ENCODE measurements at regions not wholly inside any gene's neighbourhood (a gene's known extent, or its start where the extent isn't known, plus 50 kb on each side); places are given as distances from the start of the nearest gene placed in this dataset.
"Not testable (repeated sequence)": the region's sequence is repeated elsewhere in the genome, so short reads cannot be mapped to it uniquely, and the experiment has no call there.

DNA sequence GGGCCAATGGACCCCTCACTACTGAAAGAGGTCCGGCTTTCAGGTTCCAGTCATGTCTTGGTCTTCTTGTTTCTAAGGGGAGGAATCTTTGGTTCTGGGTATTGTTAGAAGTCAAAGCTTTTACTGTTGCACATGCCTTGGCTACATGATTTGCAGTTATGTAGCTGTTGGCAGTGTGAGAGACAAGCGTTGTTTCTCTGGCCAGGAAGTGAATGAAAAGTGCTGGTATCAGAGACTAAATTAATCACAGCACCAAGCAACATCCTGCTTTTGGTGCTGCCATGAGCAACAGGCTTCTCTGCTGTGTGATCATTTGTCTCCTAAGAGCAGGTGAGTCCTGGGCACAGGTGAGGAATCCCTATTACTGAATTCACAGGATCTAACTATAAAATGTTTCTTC lies 100.1 kb upstream of the PRSS3 start:
- DNase-seq (ENCODE audit: low read depth), result no peak

DNA sequence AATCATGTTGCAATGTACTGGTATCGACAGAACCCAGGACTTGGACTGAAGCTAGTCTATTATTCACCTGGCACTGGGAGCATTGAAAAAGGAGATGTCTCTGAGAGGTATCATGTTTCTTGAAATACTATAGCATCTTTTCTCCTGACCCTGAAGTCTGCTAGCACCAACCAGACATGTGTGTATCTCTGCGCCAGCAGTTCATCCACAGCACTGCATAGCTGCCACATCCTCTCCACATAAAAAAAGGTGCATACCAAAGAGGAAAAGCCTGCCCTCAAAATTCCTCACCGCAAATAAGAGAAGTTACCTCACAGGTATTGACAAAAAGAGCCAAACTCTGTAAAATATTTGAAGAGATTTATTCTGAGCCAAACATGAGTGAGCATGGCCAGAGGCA lies 99.5 kb upstream of the PRSS3 start:
- no peak for DNase-seq (ENCODE audit: low read depth)

DNA sequence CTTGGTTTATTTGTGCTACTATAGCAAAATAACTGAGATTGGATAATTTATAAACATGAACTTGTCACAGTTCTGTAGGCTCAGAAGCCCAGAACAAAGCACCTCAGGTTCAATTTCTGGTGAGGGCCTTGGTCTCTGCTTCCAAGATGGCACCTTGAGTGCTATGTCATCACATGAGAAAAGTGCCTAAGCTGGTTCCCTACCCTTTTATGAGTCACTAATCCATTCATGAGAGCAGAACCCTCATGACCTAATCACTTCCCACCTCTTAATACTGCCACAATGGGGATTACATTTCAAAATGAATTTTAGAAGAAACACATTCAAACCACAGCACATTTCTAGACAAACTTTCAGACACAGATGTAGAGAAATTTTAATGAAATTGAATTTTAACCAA lies 98.2 kb upstream of the PRSS3 start:
- DNase-seq (ENCODE audit: low read depth), result no peak

DNA sequence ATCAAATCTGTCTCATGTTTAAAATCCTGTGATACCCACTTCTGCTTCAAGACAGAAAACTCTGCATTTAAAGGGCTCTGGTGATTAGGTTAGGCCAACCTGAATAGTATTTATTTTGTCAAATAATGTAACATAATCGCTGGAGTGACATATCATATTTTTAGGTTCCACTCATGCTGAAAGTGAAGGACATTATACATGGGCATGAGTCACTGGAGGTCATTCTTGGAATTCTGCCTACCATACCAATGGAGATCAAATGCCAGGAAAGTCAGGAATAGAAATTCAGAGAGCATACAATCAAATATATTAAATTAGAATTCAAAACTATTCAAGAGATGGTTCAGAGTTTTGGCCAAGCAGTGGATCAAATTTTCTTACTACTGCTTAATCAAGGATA lies 97.1 kb upstream of the PRSS3 start:
- no peak for DNase-seq (ENCODE audit: low read depth)

DNA sequence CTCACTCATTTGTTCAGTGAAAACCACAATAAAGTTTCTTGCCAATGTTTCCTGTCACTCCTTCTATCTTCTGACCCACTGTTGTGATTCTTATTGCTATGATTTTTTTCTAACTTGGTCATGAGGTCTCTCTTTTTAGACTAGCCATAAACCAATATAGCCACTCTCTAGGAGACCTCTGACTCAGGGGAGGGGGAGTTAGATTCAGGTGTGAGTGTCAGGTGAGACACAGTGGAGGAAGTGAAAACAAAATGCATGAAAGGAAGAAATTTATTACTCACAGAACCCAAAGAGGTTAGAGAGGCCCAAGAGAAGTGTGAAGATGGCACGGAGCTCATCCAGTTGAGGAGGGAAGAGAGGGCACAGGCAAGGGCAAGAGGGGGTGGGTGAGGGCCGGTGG lies 94.4 kb upstream of the PRSS3 start:
- DNase-seq (ENCODE audit: low read depth), result not testable (repeated sequence)

DNA sequence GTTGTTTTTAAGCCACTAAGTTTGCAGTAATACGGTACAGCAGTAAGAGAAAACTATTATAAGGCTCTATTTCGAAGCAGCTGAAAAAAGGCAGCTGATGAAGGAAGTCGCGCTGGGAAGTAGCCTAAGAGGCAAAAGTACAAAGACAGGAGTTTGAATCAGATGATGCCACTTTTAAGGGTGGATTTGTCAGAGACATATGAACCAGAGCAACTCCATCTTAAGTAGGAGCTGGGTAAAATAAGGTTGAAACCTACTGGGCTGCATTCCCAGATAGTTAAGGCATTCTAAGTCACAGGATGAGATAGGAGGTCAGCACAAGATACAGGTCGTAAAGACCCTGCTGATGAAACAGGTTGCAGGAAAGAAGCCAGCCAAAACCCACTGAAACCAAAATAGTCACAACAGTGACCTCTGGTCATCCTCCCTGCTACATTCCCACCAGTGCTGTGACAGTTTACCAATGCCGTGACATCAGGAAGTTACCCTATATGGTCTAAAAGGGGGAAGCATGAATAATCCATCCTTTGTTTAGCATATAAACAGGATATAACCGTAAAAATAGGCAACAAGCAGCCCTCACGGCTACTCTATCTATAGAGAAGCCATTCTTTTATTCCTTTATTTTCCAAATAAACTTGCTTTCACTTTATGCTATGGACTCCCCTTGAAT lies 91.8 kb upstream of the PRSS3 start:
- no peak for DNase-seq (ENCODE audit: low read depth)

DNA sequence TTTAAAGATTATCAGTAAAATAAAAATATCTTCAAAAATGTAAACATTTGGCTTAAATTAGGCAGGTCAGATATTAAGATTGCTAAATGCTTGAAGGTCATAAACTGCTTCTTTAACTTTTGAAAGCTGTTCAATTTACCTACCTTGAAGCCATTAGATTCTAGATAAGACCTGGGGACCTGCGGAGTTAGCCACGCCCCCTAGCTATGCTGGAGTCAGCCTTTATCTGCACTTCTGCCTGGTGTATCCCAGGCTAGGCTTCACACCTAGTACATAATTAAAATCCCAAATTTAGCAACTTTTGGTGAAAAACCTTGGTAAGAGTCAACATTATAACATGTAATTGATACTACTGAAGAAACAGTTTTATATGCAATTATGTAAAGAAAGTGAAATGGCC lies 89.9 kb upstream of the PRSS3 start:
- DNase-seq (ENCODE audit: low read depth), result not testable (repeated sequence)

DNA sequence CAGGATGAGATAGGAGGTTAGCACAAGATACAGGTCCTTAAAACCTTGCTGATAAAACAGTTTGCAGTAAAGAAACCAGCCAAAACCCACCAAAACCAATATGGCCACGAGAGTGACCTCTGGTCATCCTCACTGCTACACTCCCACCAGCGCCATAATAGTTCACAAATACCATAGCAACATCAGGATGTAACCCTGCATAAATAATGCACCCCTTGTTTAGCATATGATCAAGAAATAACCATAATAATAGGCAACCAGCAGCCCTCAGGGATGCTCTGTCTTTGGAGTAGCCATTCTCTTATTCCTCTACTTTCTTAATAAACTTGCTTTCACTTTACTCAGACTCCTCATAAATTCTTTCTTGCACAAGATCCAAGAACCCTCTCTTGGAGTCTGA lies 86.9 kb upstream of the PRSS3 start:
- DNase-seq (ENCODE audit: low read depth), result no peak

DNA sequence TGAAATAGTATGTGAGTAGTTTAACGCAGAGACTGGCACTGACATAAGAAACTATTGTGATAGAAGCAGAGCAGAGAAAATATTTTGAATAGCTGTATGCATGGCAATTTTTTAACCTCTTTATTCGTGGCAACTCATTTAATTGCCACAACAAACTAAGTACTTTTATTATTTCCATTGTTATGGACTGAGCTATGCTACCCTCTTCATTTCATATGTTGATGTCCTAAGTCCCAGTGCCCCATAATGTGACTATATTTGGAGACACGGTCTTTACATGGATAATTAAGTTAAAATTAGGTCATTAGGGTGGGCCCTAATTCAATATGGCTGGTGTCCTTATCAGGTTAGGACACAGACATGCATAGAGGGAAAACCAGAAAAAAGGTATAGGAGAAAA lies 86.1 kb upstream of the PRSS3 start:
- no peak for DNase-seq (ENCODE audit: low read depth)

DNA sequence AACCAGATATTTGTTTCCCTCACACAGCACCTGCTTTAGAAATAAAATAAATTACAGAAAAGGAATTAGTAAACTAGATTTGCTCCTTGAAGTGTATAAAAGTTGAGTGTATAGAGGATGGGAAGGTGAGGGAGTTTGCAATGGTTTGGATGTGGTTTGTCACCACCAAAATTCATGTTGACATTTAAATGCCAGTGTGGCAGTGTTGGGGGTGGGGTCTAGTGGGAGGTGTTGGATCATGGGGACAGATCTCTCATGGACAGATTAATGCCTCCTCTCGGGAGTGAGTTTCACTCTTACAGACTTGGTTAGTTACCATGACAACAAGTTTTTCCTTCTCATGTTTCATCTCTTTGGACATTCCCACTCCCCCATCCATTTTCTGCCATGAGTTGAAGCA lies 83.9 kb upstream of the PRSS3 start:
- not testable (repeated sequence) for DNase-seq (ENCODE audit: low read depth)

DNA sequence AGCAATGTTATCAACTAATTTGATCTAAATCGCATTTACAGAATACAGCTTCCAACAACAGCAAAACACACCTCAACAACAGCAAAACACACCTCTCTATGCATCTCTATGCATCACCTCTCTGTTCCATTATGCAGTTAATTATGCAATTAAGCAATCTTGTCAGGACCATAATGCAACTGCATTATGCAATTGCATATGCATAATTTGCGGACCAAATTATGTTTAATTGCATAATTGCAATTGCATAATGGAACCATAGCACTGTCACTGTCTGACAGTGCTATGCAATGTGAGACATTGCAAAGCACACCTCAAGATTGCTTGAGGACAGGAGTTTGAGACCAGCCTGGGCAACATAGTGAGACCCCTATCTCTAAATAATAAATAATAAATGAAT lies 80.4 kb upstream of the PRSS3 start:
- DNase-seq (ENCODE audit: low read depth), result no peak

DNA sequence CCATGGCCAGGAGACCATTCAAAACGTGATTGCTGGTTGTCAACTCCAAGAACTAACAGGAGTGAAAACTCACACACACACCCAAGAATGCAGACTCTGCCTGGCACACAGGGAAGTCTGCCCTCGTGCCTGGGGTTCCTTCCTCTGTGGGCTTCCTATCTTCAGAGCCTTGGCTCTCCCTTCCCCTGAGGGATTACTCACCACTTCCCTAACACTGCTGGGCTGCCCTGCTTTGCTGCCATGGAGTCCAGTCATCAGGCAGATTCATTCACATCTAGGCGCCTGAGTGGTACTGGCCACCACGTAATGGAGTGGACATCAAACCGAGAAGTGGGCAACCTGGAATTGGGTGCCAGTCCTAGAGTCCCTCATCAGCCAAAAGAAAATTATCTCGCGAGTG lies 76.4 kb upstream of the PRSS3 start:
- no peak for DNase-seq (ENCODE audit: low read depth)

DNA sequence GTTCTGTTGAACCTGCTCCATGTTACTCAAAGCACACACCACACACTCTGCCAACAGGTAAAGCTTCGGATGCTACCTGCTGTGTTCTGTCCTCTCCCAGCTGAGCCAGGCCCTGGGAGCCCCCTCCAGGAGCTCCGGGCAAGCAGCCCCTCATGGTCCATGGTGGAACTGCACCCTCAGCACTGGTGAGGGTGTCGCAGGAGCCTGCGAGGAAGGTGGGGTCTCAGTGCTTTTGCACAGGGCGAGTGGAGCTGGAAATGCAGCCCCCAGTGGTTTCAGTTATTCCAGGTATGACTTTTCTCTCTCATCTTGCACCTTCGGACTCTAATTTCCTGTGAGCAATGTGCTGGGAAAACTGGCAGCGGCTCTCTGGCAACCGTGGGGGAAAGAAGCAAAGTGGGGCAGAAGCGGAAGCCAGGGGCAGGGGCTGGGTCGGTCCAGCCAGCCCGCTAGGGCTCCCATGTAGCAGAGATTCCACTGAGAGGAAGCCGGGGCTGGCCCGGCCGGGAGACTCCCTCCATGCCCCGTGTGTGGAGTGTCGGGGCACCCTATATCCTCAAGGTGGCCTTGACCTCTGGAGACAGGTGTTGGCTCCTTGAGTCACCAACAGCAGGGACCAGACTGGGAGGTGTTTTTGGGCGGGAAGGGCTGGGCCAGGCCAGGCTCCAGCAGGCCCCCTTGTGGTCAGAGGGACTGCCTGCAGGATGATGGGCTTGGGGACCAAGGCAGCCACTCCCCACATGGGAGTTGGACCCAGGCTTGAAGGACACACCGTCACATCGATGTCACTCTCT lies 75.6 kb upstream of the PRSS3 start:
- DNase-seq (ENCODE audit: low read depth), result no peak

DNA sequence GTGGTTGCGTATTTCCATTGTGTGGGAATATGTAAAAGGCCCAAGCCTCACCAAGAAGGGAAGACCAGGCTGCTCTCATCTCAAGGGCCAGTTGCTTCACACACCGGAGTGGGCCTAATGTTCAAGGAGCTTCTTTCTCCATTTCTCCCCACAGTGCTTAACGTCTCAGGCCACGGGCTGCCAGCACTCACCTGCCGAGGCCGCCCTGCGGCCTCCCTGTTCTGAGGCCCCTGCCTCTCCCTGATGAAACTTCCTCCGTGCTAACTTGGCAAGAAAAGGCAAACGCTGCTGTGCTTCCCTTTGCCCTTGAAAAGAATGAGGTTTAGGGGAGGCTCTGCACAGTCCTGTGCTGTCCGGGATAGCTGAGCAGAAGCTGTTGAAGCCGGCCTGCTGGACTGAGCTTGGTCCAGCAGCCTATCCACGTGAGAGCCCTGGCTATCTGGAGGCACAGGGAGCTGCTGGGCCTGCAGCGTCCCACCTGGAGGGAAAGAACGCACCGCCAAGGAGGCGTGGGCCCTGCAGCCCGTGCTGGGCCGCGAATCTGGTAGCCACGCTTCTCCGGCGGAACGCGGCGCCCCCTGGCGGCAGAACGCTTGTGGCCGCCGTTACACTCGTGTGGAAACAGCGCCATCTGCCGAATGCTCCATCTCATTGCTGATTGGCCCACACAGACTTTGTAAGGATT lies 73.5 kb upstream of the PRSS3 start:
- DNase-seq (ENCODE audit: low read depth), result peak; percentile 81

DNA sequence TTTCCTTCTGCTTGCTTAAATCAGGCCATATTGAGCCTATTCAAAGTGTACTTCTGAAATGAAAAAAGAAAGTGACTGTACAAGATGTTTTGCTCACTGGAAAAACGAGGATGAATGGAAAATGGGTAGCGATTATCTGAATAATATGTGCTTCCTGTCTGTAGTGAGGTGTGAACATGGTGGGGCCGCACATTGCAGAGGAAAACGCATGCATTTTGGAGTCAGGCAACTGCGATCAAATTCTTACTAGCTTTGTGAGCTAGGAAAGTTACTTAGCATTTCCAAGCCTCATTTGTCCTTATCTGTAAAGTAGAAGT lies 73.0 kb upstream of the PRSS3 start:
- no peak for DNase-seq (ENCODE audit: low read depth)

DNA sequence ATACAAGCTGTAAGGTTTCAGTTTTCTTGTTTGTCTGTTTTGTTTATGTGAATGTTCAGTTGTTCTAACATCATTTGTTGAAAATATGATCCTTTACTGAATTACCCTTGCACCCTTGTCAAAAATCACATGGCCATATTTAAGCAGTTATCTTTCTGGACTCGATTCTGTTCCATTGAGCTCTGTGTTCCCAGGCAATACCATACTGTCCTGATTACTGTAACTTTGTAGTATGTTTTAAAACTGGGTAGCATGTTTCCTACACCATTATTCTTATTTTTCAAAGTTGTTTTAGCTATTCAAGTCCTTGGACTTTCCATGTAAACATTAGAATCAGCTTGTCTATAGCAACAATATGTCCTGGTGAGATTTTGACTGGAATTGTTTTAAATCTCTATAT lies 66.7 kb upstream of the PRSS3 start:
- DNase-seq (ENCODE audit: low read depth), result no peak

DNA sequence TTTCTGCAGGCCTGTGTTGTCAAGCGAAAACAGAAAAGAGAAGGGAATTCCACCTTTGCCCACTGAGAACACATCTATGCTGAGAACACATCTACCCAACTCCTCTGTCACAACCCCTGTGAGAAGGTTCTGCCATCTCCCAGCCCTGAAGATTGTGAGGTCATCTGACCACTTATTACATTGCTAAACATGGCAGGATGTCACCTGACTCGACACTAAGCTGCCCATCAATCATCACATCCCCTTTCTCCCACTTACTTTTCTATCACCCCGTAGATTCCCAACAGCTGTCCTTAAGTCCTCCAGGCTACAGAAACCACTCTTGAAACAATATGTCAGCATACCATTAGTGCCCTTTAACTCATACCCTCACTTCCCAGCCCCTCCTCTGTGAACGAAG lies 64.2 kb upstream of the PRSS3 start:
- no peak for DNase-seq (ENCODE audit: low read depth)

DNA sequence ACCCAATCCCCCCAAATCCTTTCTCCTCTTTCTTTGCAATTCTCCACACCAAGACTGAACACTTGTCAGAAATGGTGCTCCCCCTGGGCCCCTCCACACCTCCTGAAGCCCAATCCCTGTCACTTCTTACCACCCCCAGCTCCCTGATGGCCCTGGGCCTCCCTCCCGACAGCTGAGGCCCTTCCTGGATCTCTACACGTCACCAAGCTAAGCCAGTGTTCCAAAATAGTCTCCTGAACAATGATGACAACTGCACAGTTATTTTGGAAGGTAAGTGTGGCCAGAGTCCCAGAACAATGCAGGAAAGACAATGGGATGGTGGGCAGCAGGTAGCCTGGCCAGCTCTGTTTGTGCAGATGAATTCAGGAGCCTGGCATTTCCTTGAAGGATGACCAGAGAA lies 63.7 kb upstream of the PRSS3 start:
- DNase-seq (ENCODE audit: low read depth), result no peak

DNA sequence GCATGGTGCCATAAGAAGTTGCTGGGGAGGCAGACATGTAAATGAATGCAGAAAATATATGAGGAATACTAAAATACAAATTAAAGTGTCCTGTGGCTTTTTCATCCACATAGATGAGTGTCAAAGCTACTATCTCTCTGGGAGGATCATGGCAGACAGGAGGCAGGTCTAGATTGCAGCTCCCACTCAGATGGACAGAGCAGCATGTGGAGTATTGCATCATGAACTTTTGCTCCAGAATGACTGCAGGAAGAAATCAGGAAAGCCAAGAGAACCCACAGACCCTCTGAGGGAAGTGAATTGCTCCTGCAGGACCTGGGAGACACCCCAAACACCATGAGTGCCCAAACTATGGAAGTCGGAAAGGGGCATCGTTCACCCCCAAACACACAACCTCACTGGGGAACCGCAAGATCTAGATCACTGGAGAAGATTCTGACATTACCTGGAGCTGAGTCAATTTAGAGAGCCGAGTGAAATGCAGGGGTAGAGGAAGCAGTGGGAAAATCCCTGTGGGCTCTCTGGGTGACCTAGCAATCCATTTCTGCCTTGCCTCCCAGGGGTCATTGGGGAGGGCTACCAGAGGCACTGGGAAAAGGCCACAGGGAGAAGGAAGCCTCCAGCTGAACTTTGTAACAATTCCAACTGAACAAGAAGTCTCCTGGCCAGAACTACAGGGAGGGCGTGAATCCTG lies 61.0 kb upstream of the PRSS3 start:
- DNase-seq (ENCODE audit: low read depth), result not testable (repeated sequence)

DNA sequence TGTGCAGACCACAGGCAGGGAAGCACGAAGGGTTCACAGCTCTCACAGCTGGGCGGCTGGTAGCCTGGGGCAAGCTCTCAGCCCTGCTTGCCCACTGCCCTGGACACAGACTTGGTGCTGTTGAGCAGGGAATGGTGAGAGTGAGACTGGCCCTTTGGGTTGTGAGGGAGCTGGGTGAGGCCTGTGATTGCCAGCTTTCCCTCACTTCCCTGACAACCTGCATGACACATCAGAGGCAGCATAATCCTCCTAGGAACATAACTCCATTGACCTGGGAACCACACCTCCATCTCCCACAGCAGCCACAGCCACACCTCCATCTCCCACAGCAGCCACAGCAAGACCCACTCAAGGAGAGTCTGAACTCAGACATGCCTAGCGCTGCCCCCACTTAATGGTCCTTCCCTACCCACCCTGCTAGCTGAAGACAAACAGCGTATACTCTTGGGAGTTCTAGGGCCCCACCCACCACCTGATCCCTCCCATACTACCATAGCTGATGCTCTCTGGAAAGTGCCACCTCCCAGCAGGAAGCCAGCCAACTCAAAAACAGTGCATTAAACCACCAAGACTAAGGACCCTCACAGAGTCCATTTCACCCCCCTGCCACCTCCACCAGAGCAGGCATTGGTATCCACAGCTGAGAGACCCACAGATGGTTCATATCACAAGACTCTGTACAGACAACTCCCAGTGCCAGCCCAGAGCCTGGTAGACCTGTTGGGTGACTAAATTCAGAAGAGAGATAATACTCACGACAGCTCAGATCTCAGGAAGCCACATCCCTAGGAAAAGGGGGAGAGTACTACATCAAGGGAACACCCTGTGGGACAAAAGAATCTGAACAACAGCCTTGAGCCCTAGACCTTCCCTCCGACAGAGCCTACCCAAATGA lies 60.2 kb upstream of the PRSS3 start:
- DNase-seq (ENCODE audit: low read depth), result not testable (repeated sequence)

DNA sequence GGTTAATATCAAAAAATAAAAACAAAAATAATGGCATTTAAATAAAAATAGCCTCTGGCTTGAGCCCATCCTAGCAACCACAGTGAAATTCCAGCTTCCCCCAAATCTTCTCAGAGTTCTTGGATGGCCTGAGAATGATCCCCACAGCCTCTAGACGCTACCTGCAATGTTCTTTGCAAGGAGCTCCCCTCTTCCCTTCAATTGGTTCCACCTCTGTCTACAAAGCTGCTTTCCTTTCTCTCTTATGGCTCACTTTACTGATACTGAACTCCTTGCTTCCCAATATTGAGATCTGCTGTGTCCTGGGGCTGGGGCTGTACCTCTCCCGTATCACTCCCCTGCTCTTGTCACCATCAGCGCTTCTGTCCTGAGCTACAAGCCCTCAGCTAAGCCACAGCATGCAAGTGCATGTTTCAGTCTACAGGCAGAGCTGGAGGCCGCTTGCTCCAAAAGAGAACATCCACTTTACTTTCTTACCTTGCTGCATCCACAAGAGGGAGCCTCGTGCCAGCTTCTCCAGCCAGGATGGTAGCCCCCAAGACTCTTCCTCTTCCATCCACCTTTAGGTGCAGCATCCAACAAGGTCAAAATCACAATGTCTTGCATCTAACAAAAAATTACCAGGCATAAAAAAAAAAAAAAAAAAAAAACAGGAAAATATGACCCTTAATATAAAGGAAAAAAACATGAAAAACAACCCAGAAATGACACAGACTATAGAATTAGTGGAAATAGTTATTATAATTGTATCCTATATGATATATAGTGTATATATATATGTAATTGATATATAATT lies 57.4 kb upstream of the PRSS3 start:
- DNase-seq (ENCODE audit: low read depth), result no peak

Measured in activated gamma-delta T cell treated with anti-CD3 and anti-CD28 coated beads, Interleukin-2, amount 50 U/mL, for 16 hours (primary cell).